MCF 10A (cell line): ENCODE measurements at regions not wholly inside any gene's neighbourhood (a gene's known extent, or its start where the extent isn't known, plus 50 kb on each side); places are given as distances from the start of the nearest gene placed in this dataset.

Experiments
- BruUV-seq: library from RNA; stranded (reverse); fragments of 400-500 nt; replicated peaks from 2 replicates; lab custom pipeline; 2021; lab: Mats Ljungman, UMichigan
- CTCF ChIA-PET: fragments of 300-600 bp; sonication (Branson Sonifier 250); formaldehyde crosslinking; extraction: SDS; loops from one replicate; lab custom pipeline; 2021; ENCODE audit warnings: antibody characterized with exemption, inconsistent platforms; lab: Yijun Ruan, JAX
- POLR2A ChIA-PET: fragments of 300-600, 350-650 bp; sonication (Branson Sonifier 250); formaldehyde crosslinking; extraction: SDS; loops from one replicate; lab custom pipeline; 2020; ENCODE audit warnings: antibody characterized with exemption, inconsistent platforms; lab: Yijun Ruan, JAX
- DNase-seq: peaks from one replicate; pipeline ENCODE4 v3.0.0-alpha.2; 2018; ENCODE audit not compliant: unreplicated experiment
- H3K27ac Mint-ChIP-seq: one replicate; pipeline ENCODE4 v1.8.0; 2022; ENCODE audit warnings: mild to moderate bottlenecking, low read depth, mixed read lengths; ENCODE audit not compliant: unreplicated experiment
- H3K27me3 Mint-ChIP-seq: one replicate; pipeline ENCODE4 v1.8.0; 2022; ENCODE audit warnings: mixed read lengths; ENCODE audit not compliant: insufficient read depth, unreplicated experiment
- H3K36me3 Mint-ChIP-seq: one replicate; pipeline ENCODE4 v1.8.0; 2022; ENCODE audit warnings: mild to moderate bottlenecking, moderate library complexity, mixed read lengths; ENCODE audit not compliant: insufficient read depth, unreplicated experiment
- H3K4me1 Mint-ChIP-seq: one replicate; pipeline ENCODE4 v1.8.0; 2022; ENCODE audit warnings: mixed read lengths; ENCODE audit not compliant: insufficient read depth, unreplicated experiment
- H3K4me3 Mint-ChIP-seq: one replicate; pipeline ENCODE4 v1.8.0; 2022; ENCODE audit warnings: mild to moderate bottlenecking, moderate library complexity, mixed read lengths; ENCODE audit not compliant: unreplicated experiment
- H3K9me3 Mint-ChIP-seq: one replicate; pipeline ENCODE4 v1.8.0; 2022; ENCODE audit warnings: mixed read lengths; ENCODE audit not compliant: unreplicated experiment
- CTCF ChIP-seq: fragments of 200-600 bp; IDR thresholded peaks from one replicate; pipeline ENCODE4 v1.8.0; 2022; ENCODE audit warnings: antibody characterized with exemption, mild to moderate bottlenecking; ENCODE audit not compliant: unreplicated experiment
- intact Hi-C: fragments of 100-400 bp; cut with micrococcal nuclease; formaldehyde crosslinking; loops from 2 replicates; pipeline ENCODE4 v1.14.1; 2022

DNA sequence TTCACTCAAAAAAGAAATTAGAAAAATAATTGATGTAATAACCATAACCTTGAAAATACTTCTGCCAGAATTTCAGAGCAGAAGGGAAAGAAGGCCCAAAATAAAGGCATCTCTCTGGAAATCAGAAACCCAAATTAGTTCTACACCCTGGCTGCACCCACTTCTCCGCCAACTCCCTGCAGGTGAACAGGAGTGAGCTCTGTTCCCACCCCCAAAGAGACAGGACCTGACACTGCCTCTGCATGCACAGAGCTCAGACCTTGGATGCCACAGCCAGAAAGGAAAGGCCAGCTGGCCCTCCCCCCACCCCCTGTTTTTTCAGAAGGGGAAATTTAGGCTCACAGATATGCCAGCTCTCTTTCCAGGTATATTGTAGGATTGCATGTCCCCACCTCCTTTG lies 228.2 kb downstream of the BCL11B start:
- intact Hi-C loops = no loop called here
- CTCF ChIA-PET = no interaction called here
- H3K27me3 Mint-ChIP-seq = no peaks in the 10 kb centered on the region
- no peak overlapping the region for H3K4me3 Mint-ChIP-seq
- DNase-seq = no peak
- H3K36me3 Mint-ChIP-seq = no peaks in the 10 kb centered on the region
- POLR2A ChIA-PET = interaction anchor here (0.9 to 1.3 kb wide), 2 partner anchors 8 to 161 kb away, joined by 3 to 4 read pairs; no protein-coding TSS in a partner anchor
- TF ChIP-seq CTCF = no peak
- peaks cover 7% of the 10 kb centered on the region for H3K9me3 Mint-ChIP-seq
- no peak overlapping the region for H3K27ac Mint-ChIP-seq
- BruUV-seq = no TSS peak
- peaks cover 5% of the 10 kb centered on the region for H3K4me1 Mint-ChIP-seq

DNA sequence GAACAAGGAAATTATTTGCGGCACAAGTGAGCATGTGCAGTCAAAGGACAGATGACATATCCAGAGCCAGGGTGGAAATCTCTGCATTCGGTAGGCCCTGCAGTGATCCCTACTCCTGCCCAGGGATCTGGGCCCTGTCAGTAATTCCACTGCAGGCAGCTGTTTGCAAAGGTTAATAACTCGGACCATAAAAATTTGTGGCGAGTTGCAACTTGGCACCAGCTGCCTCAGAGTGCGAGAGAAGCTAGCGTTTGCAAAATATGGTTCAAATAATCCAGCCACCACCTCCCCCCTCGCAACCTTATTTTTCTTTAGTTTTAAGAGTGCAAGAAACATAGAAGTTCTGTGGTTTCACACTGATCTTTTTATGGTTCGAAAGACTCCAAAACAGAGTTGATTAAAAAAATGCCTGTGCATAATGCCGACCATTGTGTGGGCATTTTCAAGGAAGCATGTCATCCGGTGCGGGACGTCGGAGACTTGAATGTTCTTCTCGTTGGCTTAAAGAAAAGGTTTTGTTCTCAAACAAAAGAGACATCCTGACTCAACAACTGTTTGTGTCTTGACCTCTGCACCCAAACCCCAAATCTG lies 224.5 kb downstream of the BCL11B start:
- no peak for DNase-seq
- Mint-ChIP-seq H3K4me1 (no peaks in the 10 kb centered on the region), H3K4me3 (no peak overlapping the region), H3K9me3 (peaks cover 29% of the 10 kb centered on the region), H3K27ac (no peak overlapping the region), H3K27me3 (no peaks in the 10 kb centered on the region), H3K36me3 (no peaks in the 10 kb centered on the region)
- POLR2A ChIA-PET = interaction anchor here (0.6 kb wide), 1 partner anchor 12 kb away, joined by 3 read pairs; no protein-coding TSS in a partner anchor
- no peak for TF ChIP-seq CTCF
- BruUV-seq = no TSS peak
- intact Hi-C loops = no loop called here
- CTCF ChIA-PET = interaction anchor here (1.2 kb wide), 1 partner anchor 10 kb away, joined by 7 read pairs; no protein-coding TSS in a partner anchor

- intact Hi-C loops = no loop called here
- BruUV-seq = no TSS peak
- Mint-ChIP-seq H3K4me1 (peaks cover 1% of the 10 kb centered on the region), H3K4me3 (no peak overlapping the region), H3K27me3 (no peaks in the 10 kb centered on the region), H3K27ac (no peak overlapping the region), H3K9me3 (peaks cover 37% of the 10 kb centered on the region), H3K36me3 (no peaks in the 10 kb centered on the region)
- CTCF ChIA-PET = no interaction called here
- TF ChIP-seq CTCF = no peak
- DNase-seq = no peak
- POLR2A ChIA-PET = interaction anchor here (0.6 to 2.0 kb wide), 3 partner anchors 10 to 14 kb away, joined by 3 to 6 read pairs (median 3); no protein-coding TSS in a partner anchor
Measured at GRCh38 chr14:99050309-99050708, 221.7 kb downstream of the BCL11B start.

- no peak for TF ChIP-seq CTCF
- Mint-ChIP-seq H3K9me3 (peaks cover 37% of the 10 kb centered on the region), H3K27ac (no peak overlapping the region), H3K36me3 (no peaks in the 10 kb centered on the region), H3K4me3 (no peak overlapping the region), H3K4me1 (peaks cover 5% of the 10 kb centered on the region), H3K27me3 (no peaks in the 10 kb centered on the region)
- ChIA-PET CTCF (interaction anchor here (0.9 kb wide), 1 partner anchor 11 kb away, joined by 3 read pairs; no protein-coding TSS in a partner anchor), POLR2A (interaction anchor here (0.5 kb wide), 1 partner anchor 37 kb away, joined by 3 read pairs; no protein-coding TSS in a partner anchor)
- intact Hi-C loops = no loop called here
- DNase-seq = no peak
- BruUV-seq = no TSS peak
Measured at GRCh38 chr14:99052467-99052866, 219.5 kb downstream of the BCL11B start.
